ENCODE measurements at regions not wholly inside any gene's neighbourhood (a gene's known extent, or its start where the extent isn't known, plus 50 kb on each side); places are given as distances from the start of the nearest gene placed in this dataset.

- H3K36me3 ChIP-seq (ENCODE audit: control insufficient read depth, insufficient read depth, low read length) = no peaks in the 10 kb centered on the region
- no peaks in the 10 kb centered on the region for H3K9me3 ChIP-seq (ENCODE audit: control insufficient read depth, low read length)
- H3K4me1 ChIP-seq (ENCODE audit: control insufficient read depth, insufficient read depth, low read length) = no peaks in the 10 kb centered on the region
- no peak overlapping the region for H3K27ac ChIP-seq (ENCODE audit: insufficient read depth, low read depth, low read length, poor library complexity, severe bottlenecking)
- no peaks in the 10 kb centered on the region for H3K27me3 ChIP-seq (ENCODE audit: control insufficient read depth, insufficient read depth, low read length, poor library complexity, severe bottlenecking)
- WGBS, 2 experiments = 90 to 100% methylated on average over 1 of the region's 1 CpG
- H3K4me3 ChIP-seq (ENCODE audit: insufficient read depth, low read depth, low read length) = no peak overlapping the region
Observed at GRCh38 chr11:91625495-91625894, 599.1 kb upstream of the FAT3 start.

- H3K4me3 ChIP-seq (ENCODE audit: insufficient read depth, low read depth, low read length) = no peak overlapping the region
- 97 to 99% methylated on average over 4 to 5 of the region's 5 CpGs for WGBS, 2 experiments
- no peak overlapping the region for H3K27ac ChIP-seq (ENCODE audit: insufficient read depth, low read depth, low read length, poor library complexity, severe bottlenecking)
- no peaks in the 10 kb centered on the region for H3K9me3 ChIP-seq (ENCODE audit: control insufficient read depth, low read length)
- H3K4me1 ChIP-seq (ENCODE audit: control insufficient read depth, insufficient read depth, low read length) = no peaks in the 10 kb centered on the region
- no peaks in the 10 kb centered on the region for H3K36me3 ChIP-seq (ENCODE audit: control insufficient read depth, insufficient read depth, low read length)
- H3K27me3 ChIP-seq (ENCODE audit: control insufficient read depth, insufficient read depth, low read length, poor library complexity, severe bottlenecking) = no peaks in the 10 kb centered on the region
Observed at GRCh38 chr11:91624021-91624420, 600.6 kb upstream of the FAT3 start.

- Histone ChIP-seq H3K36me3 (ENCODE audit: control insufficient read depth, insufficient read depth, low read length) (no peaks in the 10 kb centered on the region), H3K27ac (ENCODE audit: insufficient read depth, low read depth, low read length, poor library complexity, severe bottlenecking) (no peak overlapping the region), H3K27me3 (ENCODE audit: control insufficient read depth, insufficient read depth, low read length, poor library complexity, severe bottlenecking) (no peaks in the 10 kb centered on the region), H3K9me3 (ENCODE audit: control insufficient read depth, low read length) (no peaks in the 10 kb centered on the region), H3K4me1 (ENCODE audit: control insufficient read depth, insufficient read depth, low read length) (no peaks in the 10 kb centered on the region), H3K4me3 (ENCODE audit: insufficient read depth, low read depth, low read length) (no peak overlapping the region)
- WGBS, 2 experiments = 96 to 97% methylated on average over 3 of the region's 3 CpGs
Observed at GRCh38 chr11:91608677-91609076, 615.9 kb upstream of the FAT3 start.

GRCh38 chr11:91596111-91596510 lies 628.5 kb upstream of the FAT3 start:
- H3K27me3 ChIP-seq (ENCODE audit: control insufficient read depth, insufficient read depth, low read length, poor library complexity, severe bottlenecking) = no peaks in the 10 kb centered on the region
- H3K9me3 ChIP-seq (ENCODE audit: control insufficient read depth, low read length) = no peaks in the 10 kb centered on the region
- no peak overlapping the region for H3K4me3 ChIP-seq (ENCODE audit: insufficient read depth, low read depth, low read length)
- no peak overlapping the region for H3K27ac ChIP-seq (ENCODE audit: insufficient read depth, low read depth, low read length, poor library complexity, severe bottlenecking)
- no peaks in the 10 kb centered on the region for H3K36me3 ChIP-seq (ENCODE audit: control insufficient read depth, insufficient read depth, low read length)
- no peaks in the 10 kb centered on the region for H3K4me1 ChIP-seq (ENCODE audit: control insufficient read depth, insufficient read depth, low read length)
- WGBS, 2 experiments = 90 to 100% methylated on average over 1 of the region's 1 CpG

- 94 to 95% methylated on average over 1 of the region's 1 CpG for WGBS, 2 experiments
- H3K27me3 ChIP-seq (ENCODE audit: control insufficient read depth, insufficient read depth, low read length, poor library complexity, severe bottlenecking) = no peaks in the 10 kb centered on the region
- no peak overlapping the region for H3K4me3 ChIP-seq (ENCODE audit: insufficient read depth, low read depth, low read length)
- no peak overlapping the region for H3K27ac ChIP-seq (ENCODE audit: insufficient read depth, low read depth, low read length, poor library complexity, severe bottlenecking)
- no peaks in the 10 kb centered on the region for H3K36me3 ChIP-seq (ENCODE audit: control insufficient read depth, insufficient read depth, low read length)
- H3K9me3 ChIP-seq (ENCODE audit: control insufficient read depth, low read length) = no peaks in the 10 kb centered on the region
- no peaks in the 10 kb centered on the region for H3K4me1 ChIP-seq (ENCODE audit: control insufficient read depth, insufficient read depth, low read length)
Observed at GRCh38 chr11:91591021-91591420, 633.6 kb upstream of the FAT3 start.

- H3K36me3 ChIP-seq (ENCODE audit: control insufficient read depth, insufficient read depth, low read length) = no peaks in the 10 kb centered on the region
- H3K9me3 ChIP-seq (ENCODE audit: control insufficient read depth, low read length) = no peaks in the 10 kb centered on the region
- no peaks in the 10 kb centered on the region for H3K27me3 ChIP-seq (ENCODE audit: control insufficient read depth, insufficient read depth, low read length, poor library complexity, severe bottlenecking)
- H3K27ac ChIP-seq (ENCODE audit: insufficient read depth, low read depth, low read length, poor library complexity, severe bottlenecking) = no peak overlapping the region
- no peaks in the 10 kb centered on the region for H3K4me1 ChIP-seq (ENCODE audit: control insufficient read depth, insufficient read depth, low read length)
- WGBS, 2 experiments = 91 to 94% methylated on average over 3 of the region's 3 CpGs
- no peak overlapping the region for H3K4me3 ChIP-seq (ENCODE audit: insufficient read depth, low read depth, low read length)
Observed at GRCh38 chr11:91587131-91587530, 637.5 kb upstream of the FAT3 start.

- Histone ChIP-seq H3K9me3 (ENCODE audit: control insufficient read depth, low read length) (no peaks in the 10 kb centered on the region), H3K4me3 (ENCODE audit: insufficient read depth, low read depth, low read length) (no peak overlapping the region), H3K36me3 (ENCODE audit: control insufficient read depth, insufficient read depth, low read length) (no peaks in the 10 kb centered on the region), H3K4me1 (ENCODE audit: control insufficient read depth, insufficient read depth, low read length) (no peaks in the 10 kb centered on the region), H3K27me3 (ENCODE audit: control insufficient read depth, insufficient read depth, low read length, poor library complexity, severe bottlenecking) (no peaks in the 10 kb centered on the region), H3K27ac (ENCODE audit: insufficient read depth, low read depth, low read length, poor library complexity, severe bottlenecking) (no peak overlapping the region)
- WGBS, 2 experiments = 94% methylated on average over 4 of the region's 4 CpGs
Observed at GRCh38 chr11:91585035-91585801, 639.4 kb upstream of the FAT3 start.

- no peak overlapping the region for H3K27ac ChIP-seq (ENCODE audit: insufficient read depth, low read depth, low read length, poor library complexity, severe bottlenecking)
- no peaks in the 10 kb centered on the region for H3K27me3 ChIP-seq (ENCODE audit: control insufficient read depth, insufficient read depth, low read length, poor library complexity, severe bottlenecking)
- no peak overlapping the region for H3K4me3 ChIP-seq (ENCODE audit: insufficient read depth, low read depth, low read length)
- H3K36me3 ChIP-seq (ENCODE audit: control insufficient read depth, insufficient read depth, low read length) = no peaks in the 10 kb centered on the region
- WGBS, 2 experiments = 94 to 97% methylated on average over 1 of the region's 1 CpG
- no peaks in the 10 kb centered on the region for H3K9me3 ChIP-seq (ENCODE audit: control insufficient read depth, low read length)
- H3K4me1 ChIP-seq (ENCODE audit: control insufficient read depth, insufficient read depth, low read length) = no peaks in the 10 kb centered on the region
Observed at GRCh38 chr11:91563176-91563575, 661.4 kb upstream of the FAT3 start.

- no peaks in the 10 kb centered on the region for H3K4me1 ChIP-seq (ENCODE audit: control insufficient read depth, insufficient read depth, low read length)
- H3K4me3 ChIP-seq (ENCODE audit: insufficient read depth, low read depth, low read length) = no peak overlapping the region
- no peak overlapping the region for H3K27ac ChIP-seq (ENCODE audit: insufficient read depth, low read depth, low read length, poor library complexity, severe bottlenecking)
- no peaks in the 10 kb centered on the region for H3K27me3 ChIP-seq (ENCODE audit: control insufficient read depth, insufficient read depth, low read length, poor library complexity, severe bottlenecking)
- H3K9me3 ChIP-seq (ENCODE audit: control insufficient read depth, low read length) = no peaks in the 10 kb centered on the region
- H3K36me3 ChIP-seq (ENCODE audit: control insufficient read depth, insufficient read depth, low read length) = no peaks in the 10 kb centered on the region
- 83 to 100% methylated on average over 1 to 2 of the region's 2 CpGs for WGBS, 2 experiments
Observed at GRCh38 chr11:91560434-91560833, 664.2 kb upstream of the FAT3 start.

GRCh38 chr11:91538065-91538464 lies 686.6 kb upstream of the FAT3 start:
- Histone ChIP-seq H3K4me3 (ENCODE audit: insufficient read depth, low read depth, low read length) (no peak overlapping the region), H3K27me3 (ENCODE audit: control insufficient read depth, insufficient read depth, low read length, poor library complexity, severe bottlenecking) (no peaks in the 10 kb centered on the region), H3K27ac (ENCODE audit: insufficient read depth, low read depth, low read length, poor library complexity, severe bottlenecking) (no peak overlapping the region), H3K36me3 (ENCODE audit: control insufficient read depth, insufficient read depth, low read length) (no peaks in the 10 kb centered on the region), H3K9me3 (ENCODE audit: control insufficient read depth, low read length) (no peaks in the 10 kb centered on the region), H3K4me1 (ENCODE audit: control insufficient read depth, insufficient read depth, low read length) (no peaks in the 10 kb centered on the region)

GRCh38 chr11:91536366-91536765 lies 688.3 kb upstream of the FAT3 start:
- Histone ChIP-seq H3K9me3 (ENCODE audit: control insufficient read depth, low read length) (no peaks in the 10 kb centered on the region), H3K27ac (ENCODE audit: insufficient read depth, low read depth, low read length, poor library complexity, severe bottlenecking) (no peak overlapping the region), H3K4me3 (ENCODE audit: insufficient read depth, low read depth, low read length) (no peak overlapping the region), H3K27me3 (ENCODE audit: control insufficient read depth, insufficient read depth, low read length, poor library complexity, severe bottlenecking) (no peaks in the 10 kb centered on the region), H3K36me3 (ENCODE audit: control insufficient read depth, insufficient read depth, low read length) (no peaks in the 10 kb centered on the region), H3K4me1 (ENCODE audit: control insufficient read depth, insufficient read depth, low read length) (no peaks in the 10 kb centered on the region)
- WGBS, 2 experiments = 91 to 93% methylated on average over 1 of the region's 1 CpG
